Keratinocyte (primary cell): ENCODE measurements at regions not wholly inside any gene's neighbourhood (a gene's known extent, or its start where the extent isn't known, plus 50 kb on each side); places are given as distances from the start of the nearest gene placed in this dataset.

ENCODE experiments used
- DNase-seq: peaks from one replicate; pipeline ENCODE4 v3.0.0-alpha.2; 2011; ENCODE audit warnings: low read depth, missing footprints, low spot score
- FAIRE-seq: peaks from 2 replicates; lab custom pipeline; 2011; peaks lifted over from hg19 to GRCh38; lab: Jason Lieb, UNC
- H2AFZ ChIP-seq: 2 replicates; pipeline ENCODE4 v1.6.0; 2012; ENCODE audit warnings: low read length, control low read depth, inconsistent platforms; ENCODE audit not compliant: control insufficient read depth
- H3K27ac ChIP-seq: 2 replicates; pipeline ENCODE4 v1.5.1; 2011; ENCODE audit warnings: low read length; ENCODE audit not compliant: control insufficient read depth, insufficient read depth
- H3K27me3 ChIP-seq: 3 replicates; pipeline ENCODE4 v1.6.0; 2011; ENCODE audit warnings: low read length; ENCODE audit not compliant: control insufficient read depth, insufficient read depth; ENCODE audit errors: extremely low read depth
- H3K36me3 ChIP-seq, 2 experiments: 2 replicates in 1 of 2; 3 replicates in 1 of 2; pipeline ENCODE4 v1.5.1; 2011; ENCODE audit warnings: low read length in 2 of 2, mild to moderate bottlenecking in 1 of 2; ENCODE audit not compliant: control insufficient read depth in 2 of 2, insufficient read depth in 2 of 2; ENCODE audit errors: extremely low read depth in 1 of 2
- H3K4me1 ChIP-seq: 3 replicates; pipeline ENCODE4 v1.5.1; 2011; ENCODE audit warnings: low read length; ENCODE audit not compliant: control insufficient read depth, insufficient read depth; ENCODE audit errors: extremely low read depth
- H3K4me2 ChIP-seq: 3 replicates; pipeline ENCODE4 v1.6.0; 2011; ENCODE audit warnings: low read depth, low read length; ENCODE audit not compliant: control insufficient read depth, insufficient read depth; ENCODE audit errors: extremely low read depth
- H3K4me3 ChIP-seq, 3 experiments: fragments of 200-600 bp in 1 of 3; sonication (generic) in 1 of 3; 2 replicates in 2 of 3; 3 replicates in 1 of 3; pipeline ENCODE4 v1.5.1; 2011 to 2016; ENCODE audit warnings: low read length in 3 of 3, mild to moderate bottlenecking in 3 of 3, control low read depth in 2 of 3, inconsistent platforms in 1 of 3, low read depth in 1 of 3, mixed read lengths in 1 of 3, mixed run types in 1 of 3, moderate library complexity in 1 of 3; ENCODE audit not compliant: control insufficient read depth in 2 of 3, insufficient read depth in 2 of 3; ENCODE audit errors: extremely low read depth in 1 of 3
- H3K79me2 ChIP-seq: 2 replicates; pipeline ENCODE4 v1.6.0; 2012; ENCODE audit warnings: low read length; ENCODE audit not compliant: control insufficient read depth, insufficient read depth
- H3K9ac ChIP-seq: 3 replicates; pipeline ENCODE4 v1.6.0; 2011; ENCODE audit warnings: low read length; ENCODE audit not compliant: control insufficient read depth, insufficient read depth; ENCODE audit errors: extremely low read depth
- H3K9me1 ChIP-seq: 3 replicates; pipeline ENCODE4 v1.6.0; 2011; ENCODE audit warnings: low read length; ENCODE audit not compliant: control insufficient read depth, insufficient read depth; ENCODE audit errors: extremely low read depth
- H3K9me3 ChIP-seq: 2 replicates; pipeline ENCODE4 v1.5.1; 2012; ENCODE audit warnings: low read depth, low read length; ENCODE audit not compliant: control insufficient read depth
- H4K20me1 ChIP-seq: 3 replicates; pipeline ENCODE4 v1.6.0; 2011; ENCODE audit warnings: low read length; ENCODE audit not compliant: control insufficient read depth, insufficient read depth; ENCODE audit errors: extremely low read depth
- EZH2 ChIP-seq: IDR thresholded peaks from one replicate; pipeline ENCODE4 v1.6.1; 2012; ENCODE audit warnings: inconsistent platforms, mild to moderate bottlenecking, low read length, moderate library complexity
- dilution Hi-C: fragments of 300-500 bp; cut with MboI; formaldehyde crosslinking; loops from one replicate; pipeline ENCODE4 v1.7.0; 2020; ENCODE audit warnings: low sequenced_read_pairs; ENCODE audit not compliant: extremely low pct_ligation_motif_present
- TF ChIP-seq, protein P1 (sequence below), 3 experiments: IDR thresholded peaks in 1 of 3; conservative IDR thresholded peaks in 1 of 3; optimal IDR thresholded peaks in 1 of 3; 2 replicates in 2 of 3; 3 replicates in 1 of 3; pipeline versions ENCODE3 to v1.5.1; 2011; ENCODE audit warnings: low read length in 3 of 3, mild to moderate bottlenecking in 3 of 3, moderate library complexity in 2 of 3, control low read depth in 1 of 3, inconsistent platforms in 1 of 3; ENCODE audit not compliant: insufficient read depth in 2 of 3; ENCODE audit errors: extremely low read depth in 1 of 3

DNA sequence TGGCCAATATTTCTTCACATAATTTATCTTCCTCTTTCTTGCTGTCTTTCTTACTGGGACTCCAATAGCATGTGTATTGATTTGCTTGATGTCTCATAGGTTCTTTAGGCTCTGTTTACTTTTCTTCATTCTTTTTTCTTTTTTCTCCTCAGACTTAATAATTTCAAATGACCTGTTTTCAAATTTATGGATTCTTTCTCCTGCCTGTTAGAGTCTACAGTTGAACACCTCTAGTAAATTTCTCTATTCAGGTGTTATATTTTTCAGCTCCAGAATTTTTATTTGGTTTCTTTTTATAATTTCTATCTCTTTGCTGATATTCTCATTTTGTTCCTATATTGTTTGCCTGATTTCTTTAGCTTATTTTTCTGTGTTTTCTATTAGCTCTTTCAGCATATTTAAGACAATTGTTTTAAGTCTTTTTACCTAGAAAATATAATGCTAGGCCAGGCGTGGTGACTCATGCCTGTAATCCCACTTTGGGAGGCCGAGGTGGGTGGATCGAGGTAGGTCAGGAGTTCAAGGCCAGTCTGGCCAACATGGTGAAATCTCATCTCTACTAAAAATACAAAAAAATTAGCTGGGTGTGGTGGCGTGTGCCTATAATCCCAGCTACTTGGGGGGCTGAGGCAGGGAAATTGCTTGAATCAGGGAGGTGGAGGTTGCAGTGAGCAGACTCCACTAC, 61.9 kb upstream of the TNS3 start:
- H3K4me3 ChIP-seq: no peak overlapping the region
- H3K4me2 ChIP-seq: no peak overlapping the region
- H3K9me3 ChIP-seq: no peaks in the 10 kb centered on the region
- H3K9me1 ChIP-seq: no peaks in the 10 kb centered on the region
- TF ChIP-seq, protein P1, sequence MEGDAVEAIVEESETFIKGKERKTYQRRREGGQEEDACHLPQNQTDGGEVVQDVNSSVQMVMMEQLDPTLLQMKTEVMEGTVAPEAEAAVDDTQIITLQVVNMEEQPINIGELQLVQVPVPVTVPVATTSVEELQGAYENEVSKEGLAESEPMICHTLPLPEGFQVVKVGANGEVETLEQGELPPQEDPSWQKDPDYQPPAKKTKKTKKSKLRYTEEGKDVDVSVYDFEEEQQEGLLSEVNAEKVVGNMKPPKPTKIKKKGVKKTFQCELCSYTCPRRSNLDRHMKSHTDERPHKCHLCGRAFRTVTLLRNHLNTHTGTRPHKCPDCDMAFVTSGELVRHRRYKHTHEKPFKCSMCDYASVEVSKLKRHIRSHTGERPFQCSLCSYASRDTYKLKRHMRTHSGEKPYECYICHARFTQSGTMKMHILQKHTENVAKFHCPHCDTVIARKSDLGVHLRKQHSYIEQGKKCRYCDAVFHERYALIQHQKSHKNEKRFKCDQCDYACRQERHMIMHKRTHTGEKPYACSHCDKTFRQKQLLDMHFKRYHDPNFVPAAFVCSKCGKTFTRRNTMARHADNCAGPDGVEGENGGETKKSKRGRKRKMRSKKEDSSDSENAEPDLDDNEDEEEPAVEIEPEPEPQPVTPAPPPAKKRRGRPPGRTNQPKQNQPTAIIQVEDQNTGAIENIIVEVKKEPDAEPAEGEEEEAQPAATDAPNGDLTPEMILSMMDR (optimal IDR thresholded peaks at IDR 0.05 in 1 of 3, IDR thresholded peaks at IDR 0.05 in 1 of 3, conservative IDR thresholded peaks at IDR 0.05 in 1 of 3; ENCODE audit: extremely low read depth in 1 of 3, insufficient read depth in 2 of 3, low read length in 3 of 3): no peak
- no peak for TF ChIP-seq EZH2
- DNase-seq (no peak), FAIRE-seq (no peak)
- no peaks in the 10 kb centered on the region for H3K4me1 ChIP-seq
- no peaks in the 10 kb centered on the region for H3K36me3 ChIP-seq
- H3K9ac ChIP-seq: no peak overlapping the region
- no peak overlapping the region for H2AFZ ChIP-seq
- dilution Hi-C loops: no loop called here
- no peak overlapping the region for H3K27ac ChIP-seq
- H3K79me2 ChIP-seq: no peaks in the 10 kb centered on the region
- no peaks in the 10 kb centered on the region for H3K27me3 ChIP-seq
- no peaks in the 10 kb centered on the region for H4K20me1 ChIP-seq

DNA sequence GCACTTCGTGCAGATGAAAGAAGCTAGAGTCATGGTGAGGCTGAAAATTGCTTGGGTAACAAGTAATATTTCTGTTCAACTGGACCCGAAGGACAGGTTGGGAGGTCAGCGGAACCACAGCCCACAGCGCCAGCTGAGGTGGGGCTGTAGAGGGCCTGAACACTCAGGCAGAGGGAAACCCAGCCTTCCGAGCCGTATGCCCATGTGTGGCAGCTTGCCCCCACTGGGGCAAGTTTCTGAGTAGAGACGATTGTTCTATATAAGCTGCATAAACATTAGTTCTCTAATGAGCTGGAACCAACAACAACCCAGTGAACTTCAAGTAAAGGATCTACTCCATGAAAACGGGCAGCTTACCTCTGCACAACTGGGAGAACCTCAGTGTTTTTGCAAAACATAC, 58.4 kb upstream of the TNS3 start:
- H3K27me3 ChIP-seq: no peaks in the 10 kb centered on the region
- no peaks in the 10 kb centered on the region for H4K20me1 ChIP-seq
- H3K27ac ChIP-seq: no peak overlapping the region
- no peak overlapping the region for H3K4me3 ChIP-seq
- H3K4me2 ChIP-seq: no peak overlapping the region
- no peak for DNase-seq
- no peaks in the 10 kb centered on the region for H3K36me3 ChIP-seq
- H3K9ac ChIP-seq: no peak overlapping the region
- no peak overlapping the region for H2AFZ ChIP-seq
- TF ChIP-seq EZH2: no peak
- TF ChIP-seq, protein P1 (optimal IDR thresholded peaks at IDR 0.05 in 1 of 3, IDR thresholded peaks at IDR 0.05 in 1 of 3, conservative IDR thresholded peaks at IDR 0.05 in 1 of 3; ENCODE audit: extremely low read depth in 1 of 3, insufficient read depth in 2 of 3, low read length in 3 of 3): no peak
- FAIRE-seq: no peak
- dilution Hi-C loops: no loop called here
- H3K4me1 ChIP-seq: peaks cover 12% of the 10 kb centered on the region
- H3K9me1 ChIP-seq: no peaks in the 10 kb centered on the region
- H3K9me3 ChIP-seq: no peaks in the 10 kb centered on the region
- H3K79me2 ChIP-seq: no peaks in the 10 kb centered on the region
